Osteocyte (in vitro differentiated cells): ENCODE measurements at regions not wholly inside any gene's neighbourhood (a gene's known extent, or its start where the extent isn't known, plus 50 kb on each side); places are given as distances from the start of the nearest gene placed in this dataset.
A peak's percentile ranks its signal among the peaks of the same experiment; 100 is the strongest.

Experiments used
- DNase-seq: peaks from one replicate; pipeline ENCODE4 v3.0.0; 2021; ENCODE audit warnings: mixed read lengths; ENCODE audit not compliant: unreplicated experiment; ENCODE audit errors: extremely low spot score
- H3K27ac Mint-ChIP-seq: one replicate; pipeline ENCODE4 v1.8.0; 2021; ENCODE audit warnings: mild to moderate bottlenecking, mixed read lengths; ENCODE audit not compliant: unreplicated experiment
- H3K27me3 Mint-ChIP-seq: one replicate; pipeline ENCODE4 v1.8.0; 2021; ENCODE audit warnings: mixed read lengths; ENCODE audit not compliant: unreplicated experiment
- H3K36me3 Mint-ChIP-seq: one replicate; pipeline ENCODE4 v1.8.0; 2021; ENCODE audit warnings: mixed read lengths; ENCODE audit not compliant: unreplicated experiment
- H3K4me1 Mint-ChIP-seq: one replicate; pipeline ENCODE4 v1.8.0; 2021; ENCODE audit warnings: mixed read lengths; ENCODE audit not compliant: unreplicated experiment
- H3K4me3 Mint-ChIP-seq: one replicate; pipeline ENCODE4 v1.8.0; 2021; ENCODE audit warnings: mild to moderate bottlenecking, moderate library complexity, mixed read lengths; ENCODE audit not compliant: unreplicated experiment
- H3K9me3 Mint-ChIP-seq: one replicate; pipeline ENCODE4 v1.8.0; 2021; ENCODE audit warnings: mixed read lengths; ENCODE audit not compliant: unreplicated experiment
- TF ChIP-seq, protein P1 (sequence below): fragments of 200-600 bp; sonication (generic); IDR thresholded peaks from 2 replicates; pipeline ENCODE4 v1.5.0; 2021; ENCODE audit warnings: antibody characterized with exemption, mild to moderate bottlenecking, moderate library complexity

DNA sequence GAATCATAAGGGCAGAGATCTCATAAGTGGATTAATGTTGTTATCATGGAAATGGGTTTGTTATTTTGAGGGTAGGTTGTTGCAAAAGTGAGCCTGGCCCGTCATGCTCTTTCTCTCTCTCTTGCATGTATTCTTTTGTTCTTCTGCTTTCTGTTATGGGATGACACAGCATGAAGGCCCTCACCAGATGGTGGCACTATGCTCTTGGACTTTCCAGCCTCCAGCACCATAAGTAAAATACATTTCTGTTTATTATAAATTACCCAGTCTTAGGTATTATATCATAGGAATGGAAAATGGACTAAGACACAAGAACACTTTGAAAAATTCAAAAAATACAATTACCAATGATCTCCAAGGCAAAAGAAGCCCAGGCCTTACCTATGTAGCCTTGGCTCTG is 676.1 kb downstream of the PTPRU start:
- DNase-seq: no peak
- no peak overlapping the region for H3K4me3 Mint-ChIP-seq
- TF ChIP-seq, protein P1, sequence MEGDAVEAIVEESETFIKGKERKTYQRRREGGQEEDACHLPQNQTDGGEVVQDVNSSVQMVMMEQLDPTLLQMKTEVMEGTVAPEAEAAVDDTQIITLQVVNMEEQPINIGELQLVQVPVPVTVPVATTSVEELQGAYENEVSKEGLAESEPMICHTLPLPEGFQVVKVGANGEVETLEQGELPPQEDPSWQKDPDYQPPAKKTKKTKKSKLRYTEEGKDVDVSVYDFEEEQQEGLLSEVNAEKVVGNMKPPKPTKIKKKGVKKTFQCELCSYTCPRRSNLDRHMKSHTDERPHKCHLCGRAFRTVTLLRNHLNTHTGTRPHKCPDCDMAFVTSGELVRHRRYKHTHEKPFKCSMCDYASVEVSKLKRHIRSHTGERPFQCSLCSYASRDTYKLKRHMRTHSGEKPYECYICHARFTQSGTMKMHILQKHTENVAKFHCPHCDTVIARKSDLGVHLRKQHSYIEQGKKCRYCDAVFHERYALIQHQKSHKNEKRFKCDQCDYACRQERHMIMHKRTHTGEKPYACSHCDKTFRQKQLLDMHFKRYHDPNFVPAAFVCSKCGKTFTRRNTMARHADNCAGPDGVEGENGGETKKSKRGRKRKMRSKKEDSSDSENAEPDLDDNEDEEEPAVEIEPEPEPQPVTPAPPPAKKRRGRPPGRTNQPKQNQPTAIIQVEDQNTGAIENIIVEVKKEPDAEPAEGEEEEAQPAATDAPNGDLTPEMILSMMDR: peak; percentile 57
- H3K9me3 Mint-ChIP-seq: no peaks in the 10 kb centered on the region
- no peak overlapping the region for H3K27ac Mint-ChIP-seq
- no peaks in the 10 kb centered on the region for H3K36me3 Mint-ChIP-seq
- peaks cover 2% of the 10 kb centered on the region for H3K27me3 Mint-ChIP-seq
- no peaks in the 10 kb centered on the region for H3K4me1 Mint-ChIP-seq

DNA sequence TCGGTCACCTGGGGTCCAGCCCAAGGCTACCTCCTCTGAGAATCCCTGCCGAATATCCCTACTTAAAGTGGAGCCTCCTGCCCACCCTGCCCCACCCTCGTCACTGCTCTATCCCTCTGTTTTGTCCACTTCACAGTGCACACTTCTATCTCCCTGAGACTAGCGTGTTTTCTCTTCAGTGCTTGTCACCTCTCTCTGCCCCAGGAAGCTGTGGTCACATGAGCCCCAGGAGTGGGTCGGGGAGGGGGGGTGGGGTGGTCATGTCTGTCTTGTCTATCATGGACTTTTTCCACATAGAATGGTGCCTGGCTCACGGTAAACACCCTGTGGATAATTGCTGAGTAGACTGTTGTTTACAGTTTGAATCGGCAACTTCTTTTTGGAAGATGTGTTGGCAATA is 673.6 kb downstream of the PTPRU start:
- TF ChIP-seq, protein P1: no peak
- no peak overlapping the region for H3K4me3 Mint-ChIP-seq

DNA sequence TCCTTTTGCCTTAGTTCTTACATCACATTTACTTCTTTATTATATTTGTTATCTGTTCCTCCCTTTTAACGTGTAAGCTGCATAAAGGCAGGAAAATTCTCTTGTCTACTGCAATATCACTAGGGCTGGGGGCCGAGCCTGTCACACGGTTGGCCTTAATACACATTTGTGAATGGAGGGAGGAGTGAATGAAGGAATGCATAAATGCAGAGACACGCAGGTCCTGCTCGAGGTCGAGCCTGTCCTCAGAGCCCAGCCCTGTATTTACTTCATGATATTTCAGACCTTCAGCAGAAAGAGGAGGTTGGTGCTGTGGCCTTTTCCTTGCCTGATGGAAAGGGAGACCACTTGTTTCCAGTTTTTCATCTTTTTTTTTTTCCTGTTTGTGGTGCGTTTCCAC is 671.3 kb downstream of the PTPRU start:
- DNase-seq: no peak
- no peaks in the 10 kb centered on the region for H3K9me3 Mint-ChIP-seq
- H3K4me3 Mint-ChIP-seq: no peak overlapping the region
- peaks cover 4% of the 10 kb centered on the region for H3K27me3 Mint-ChIP-seq
- H3K36me3 Mint-ChIP-seq: no peaks in the 10 kb centered on the region
- TF ChIP-seq, protein P1: no peak
- H3K4me1 Mint-ChIP-seq: no peaks in the 10 kb centered on the region
- no peak overlapping the region for H3K27ac Mint-ChIP-seq

More for the DNA sequence above, 673.6 kb downstream of the PTPRU start:
- H3K36me3 Mint-ChIP-seq: no peaks in the 10 kb centered on the region
- peaks cover 4% of the 10 kb centered on the region for H3K27me3 Mint-ChIP-seq
- DNase-seq: no peak
- no peaks in the 10 kb centered on the region for H3K4me1 Mint-ChIP-seq
- H3K27ac Mint-ChIP-seq: no peak overlapping the region
- no peaks in the 10 kb centered on the region for H3K9me3 Mint-ChIP-seq

DNA sequence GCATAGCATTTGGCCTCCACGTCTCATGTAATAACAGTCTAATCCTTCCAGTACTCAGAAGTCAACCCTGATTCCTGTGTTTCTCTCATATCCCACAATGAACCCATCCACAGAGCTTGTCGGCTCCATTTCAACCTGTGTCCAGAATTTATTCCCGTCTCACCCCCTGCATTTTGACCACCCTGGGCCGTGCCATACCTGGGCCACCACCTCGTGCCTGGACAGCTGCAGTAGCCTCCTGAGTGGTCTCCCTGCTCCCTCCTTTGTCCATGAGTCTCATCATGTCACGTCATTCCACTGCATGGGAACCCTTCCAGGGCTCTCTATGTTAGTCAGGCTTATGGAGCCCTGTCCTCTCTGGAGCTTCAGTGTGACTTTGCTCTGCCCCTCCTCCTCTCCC is 670.6 kb downstream of the PTPRU start:
- Mint-ChIP-seq H3K36me3 (no peaks in the 10 kb centered on the region), H3K9me3 (no peaks in the 10 kb centered on the region), H3K27me3 (peaks cover 7% of the 10 kb centered on the region), H3K27ac (no peak overlapping the region), H3K4me3 (no peak overlapping the region), H3K4me1 (no peaks in the 10 kb centered on the region)
- no peak for DNase-seq
- TF ChIP-seq, protein P1: no peak

DNA sequence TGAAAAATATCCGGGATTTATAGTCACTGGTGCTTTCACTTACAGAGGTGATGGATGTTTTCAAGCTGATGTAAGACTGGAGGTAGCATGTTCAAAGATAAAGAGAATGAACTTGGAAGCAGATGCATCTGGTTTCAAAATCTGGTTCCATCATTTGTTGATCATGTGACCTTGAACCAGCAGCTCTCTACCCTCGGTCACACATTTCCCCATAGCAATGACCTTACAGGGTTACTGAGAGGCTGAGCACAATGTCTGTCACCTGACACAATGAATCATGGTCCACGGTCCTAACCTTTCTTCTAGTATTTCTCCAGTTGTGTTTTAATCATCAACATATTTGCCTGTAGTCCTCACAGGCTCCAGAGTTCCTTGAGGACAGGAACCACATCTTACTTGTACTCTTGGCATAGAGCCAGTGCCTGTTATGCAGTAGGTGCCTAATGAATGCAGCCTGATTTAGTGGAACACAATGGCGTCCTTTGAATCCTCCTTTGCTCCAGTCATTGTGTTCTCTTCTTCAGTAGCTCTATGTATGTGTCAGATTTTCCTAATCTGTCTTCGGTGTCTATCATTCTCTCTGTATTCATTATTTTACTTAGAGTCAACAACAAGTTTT is 667.3 kb downstream of the PTPRU start:
- no peak overlapping the region for H3K27ac Mint-ChIP-seq
- no peak overlapping the region for H3K4me3 Mint-ChIP-seq
- H3K9me3 Mint-ChIP-seq: no peaks in the 10 kb centered on the region
- H3K36me3 Mint-ChIP-seq: no peaks in the 10 kb centered on the region
- peaks cover 9% of the 10 kb centered on the region for H3K27me3 Mint-ChIP-seq
- DNase-seq: no peak
- H3K4me1 Mint-ChIP-seq: no peaks in the 10 kb centered on the region
- TF ChIP-seq, protein P1: no peak
